GM12872 (cell line): ENCODE measurements at regions not wholly inside any gene's neighbourhood (a gene's known extent, or its start where the extent isn't known, plus 50 kb on each side); places are given as distances from the start of the nearest gene placed in this dataset.

Source experiments
- TF ChIP-seq, protein P1 (sequence below): IDR thresholded peaks from 3 replicates; pipeline ENCODE4 v1.5.1; 2011; ENCODE audit warnings: low read depth, mild to moderate bottlenecking, low read length, moderate library complexity; ENCODE audit not compliant: insufficient read depth

DNA sequence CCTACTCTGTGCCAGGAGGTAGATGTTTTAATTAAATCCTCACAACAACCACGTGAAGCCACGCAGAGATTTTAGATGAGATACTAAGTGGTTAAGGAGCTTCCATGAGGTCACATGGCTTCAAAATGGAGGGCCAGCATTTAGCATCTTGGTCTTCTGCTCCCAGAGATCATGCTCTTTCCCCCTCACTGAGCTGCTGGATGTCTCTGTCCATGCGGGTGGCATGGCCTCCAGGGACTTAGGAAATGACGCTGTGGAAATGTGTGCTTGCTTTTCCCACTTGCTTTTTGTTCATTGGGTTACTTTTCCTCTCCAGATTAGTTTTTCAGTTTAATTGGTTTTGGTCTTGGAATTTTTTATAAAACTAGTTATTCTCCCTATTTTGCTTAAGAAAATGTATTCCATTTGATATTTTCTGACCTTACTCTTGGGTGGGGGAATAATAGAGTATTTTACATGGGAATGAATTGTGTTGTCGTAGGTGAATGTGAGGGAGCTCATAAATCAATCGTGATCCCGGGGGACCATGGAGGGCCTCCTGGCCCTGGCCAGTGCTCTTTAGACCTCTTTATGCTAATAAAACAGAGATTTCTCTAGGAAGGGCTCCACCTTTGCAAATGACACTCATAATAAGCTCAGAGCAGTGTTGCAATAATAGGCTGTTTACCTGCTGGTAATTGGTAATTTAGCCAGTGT is 376.0 kb upstream of the ONECUT1 start:
- TF ChIP-seq, protein P1, sequence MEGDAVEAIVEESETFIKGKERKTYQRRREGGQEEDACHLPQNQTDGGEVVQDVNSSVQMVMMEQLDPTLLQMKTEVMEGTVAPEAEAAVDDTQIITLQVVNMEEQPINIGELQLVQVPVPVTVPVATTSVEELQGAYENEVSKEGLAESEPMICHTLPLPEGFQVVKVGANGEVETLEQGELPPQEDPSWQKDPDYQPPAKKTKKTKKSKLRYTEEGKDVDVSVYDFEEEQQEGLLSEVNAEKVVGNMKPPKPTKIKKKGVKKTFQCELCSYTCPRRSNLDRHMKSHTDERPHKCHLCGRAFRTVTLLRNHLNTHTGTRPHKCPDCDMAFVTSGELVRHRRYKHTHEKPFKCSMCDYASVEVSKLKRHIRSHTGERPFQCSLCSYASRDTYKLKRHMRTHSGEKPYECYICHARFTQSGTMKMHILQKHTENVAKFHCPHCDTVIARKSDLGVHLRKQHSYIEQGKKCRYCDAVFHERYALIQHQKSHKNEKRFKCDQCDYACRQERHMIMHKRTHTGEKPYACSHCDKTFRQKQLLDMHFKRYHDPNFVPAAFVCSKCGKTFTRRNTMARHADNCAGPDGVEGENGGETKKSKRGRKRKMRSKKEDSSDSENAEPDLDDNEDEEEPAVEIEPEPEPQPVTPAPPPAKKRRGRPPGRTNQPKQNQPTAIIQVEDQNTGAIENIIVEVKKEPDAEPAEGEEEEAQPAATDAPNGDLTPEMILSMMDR = no peak

DNA sequence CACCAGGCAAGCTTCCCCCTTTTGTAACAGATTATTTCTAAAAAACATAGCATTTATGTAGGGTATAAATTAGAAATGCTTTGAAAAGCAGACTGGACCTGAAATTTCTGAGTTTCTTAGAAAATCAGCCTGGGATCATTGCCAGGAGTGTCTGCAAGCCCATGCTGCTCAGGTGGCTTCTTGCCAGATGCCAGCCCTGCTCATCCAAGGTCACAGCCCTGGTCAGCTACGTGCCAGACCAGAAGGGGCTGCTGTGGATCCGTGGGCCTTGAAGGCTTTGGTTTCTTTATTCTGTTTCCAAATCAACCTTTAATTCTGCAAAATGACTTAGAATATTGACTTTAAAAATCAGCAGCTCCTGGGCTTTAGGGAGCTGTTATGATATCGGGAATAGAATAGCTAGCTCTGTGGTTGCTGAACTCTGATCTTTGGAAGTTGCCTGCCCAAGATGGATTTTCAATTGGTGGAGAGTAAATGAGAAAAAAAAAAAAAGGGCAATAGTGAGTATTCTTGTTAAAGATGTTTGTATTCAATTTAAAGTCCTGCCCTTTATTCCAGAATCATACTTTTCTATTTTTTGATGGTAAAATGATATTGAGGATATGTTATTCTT is 370.1 kb upstream of the ONECUT1 start:
- TF ChIP-seq, protein P1 = no peak

DNA sequence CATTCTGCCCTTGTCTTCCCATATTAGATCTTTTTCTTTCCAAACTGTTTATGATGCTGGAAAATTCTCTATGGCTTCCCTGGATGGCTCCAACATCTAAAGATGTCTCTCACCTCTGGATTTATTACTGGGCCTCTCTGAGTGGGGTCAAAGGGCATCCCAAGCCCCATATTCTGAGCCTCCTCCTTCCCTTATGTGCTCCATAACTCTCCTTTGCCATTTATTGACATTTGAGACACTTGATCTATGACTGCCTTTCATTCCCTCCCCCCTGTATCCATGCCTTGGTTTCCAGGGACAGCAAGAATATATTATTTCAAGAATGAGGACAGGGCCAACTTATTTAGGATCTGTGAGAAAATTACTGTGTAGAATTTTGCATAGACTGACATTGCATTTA is 369.3 kb upstream of the ONECUT1 start:
- TF ChIP-seq, protein P1 = no peak

DNA sequence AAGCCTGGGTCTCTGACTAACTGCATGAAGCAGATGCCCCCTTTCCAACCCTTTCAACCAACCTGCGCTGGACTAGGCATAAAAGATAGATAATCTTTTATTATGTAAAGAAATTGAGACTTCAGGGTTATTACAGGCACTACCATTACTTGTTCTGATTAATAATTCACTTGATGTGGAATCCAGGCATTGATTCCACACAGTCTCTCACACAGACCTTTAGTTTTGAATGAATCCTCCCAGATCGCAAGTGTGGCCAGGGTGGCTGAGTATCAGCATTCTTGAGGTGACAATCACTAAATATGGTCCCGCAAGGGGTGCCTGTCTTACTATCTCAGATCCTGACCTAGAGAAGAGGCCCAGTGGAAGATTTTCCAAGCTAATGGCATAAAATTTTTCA is 368.9 kb upstream of the ONECUT1 start:
- TF ChIP-seq, protein P1 = no peak

DNA sequence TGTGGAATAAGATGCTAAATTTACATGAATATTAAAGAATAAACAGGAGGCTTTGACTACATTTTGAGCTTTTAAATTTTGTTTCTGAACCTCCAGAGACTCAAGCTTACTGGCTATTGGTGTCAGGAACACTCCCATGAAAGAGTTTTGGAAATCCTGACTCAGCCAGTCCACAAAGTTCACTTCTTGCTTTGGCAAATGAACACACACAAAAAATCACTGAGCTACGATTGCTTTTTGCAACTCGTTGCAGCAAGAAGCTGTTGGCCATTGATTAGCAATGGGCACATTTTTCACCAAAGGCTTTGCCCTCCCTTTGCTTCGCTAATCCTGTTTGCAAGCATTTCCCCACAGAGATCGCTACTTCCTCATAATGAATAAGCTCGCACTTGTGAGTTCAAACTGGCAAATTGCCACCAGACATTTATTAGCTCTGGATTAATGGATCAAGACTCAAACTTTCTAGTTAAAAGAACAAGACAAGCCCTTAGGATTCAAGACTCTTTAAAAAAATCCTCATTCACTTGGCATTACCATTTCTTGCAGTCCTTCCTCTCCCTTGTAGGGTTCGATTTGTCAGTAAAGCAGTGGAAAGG is 343.2 kb upstream of the ONECUT1 start:
- TF ChIP-seq, protein P1 = no peak

DNA sequence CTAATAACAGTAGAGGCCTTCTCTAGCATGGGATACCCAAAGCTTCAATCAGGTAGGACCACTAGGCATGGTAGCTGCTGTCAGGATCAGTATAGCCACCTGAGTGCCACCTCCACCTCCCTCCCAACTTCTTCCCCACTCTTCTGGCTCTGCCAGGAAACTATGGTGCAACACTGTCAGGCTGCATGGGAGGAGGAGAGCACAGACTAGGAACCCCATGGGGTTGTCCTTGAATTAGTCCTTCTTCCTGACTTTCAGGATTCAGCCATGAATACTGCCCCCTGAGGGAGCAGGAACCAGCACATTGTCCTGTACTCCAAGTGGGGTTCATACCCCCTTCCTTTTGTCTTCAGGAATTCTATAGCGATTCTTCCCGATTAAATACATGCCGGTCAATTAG is 340.8 kb upstream of the ONECUT1 start:
- TF ChIP-seq, protein P1 = no peak

DNA sequence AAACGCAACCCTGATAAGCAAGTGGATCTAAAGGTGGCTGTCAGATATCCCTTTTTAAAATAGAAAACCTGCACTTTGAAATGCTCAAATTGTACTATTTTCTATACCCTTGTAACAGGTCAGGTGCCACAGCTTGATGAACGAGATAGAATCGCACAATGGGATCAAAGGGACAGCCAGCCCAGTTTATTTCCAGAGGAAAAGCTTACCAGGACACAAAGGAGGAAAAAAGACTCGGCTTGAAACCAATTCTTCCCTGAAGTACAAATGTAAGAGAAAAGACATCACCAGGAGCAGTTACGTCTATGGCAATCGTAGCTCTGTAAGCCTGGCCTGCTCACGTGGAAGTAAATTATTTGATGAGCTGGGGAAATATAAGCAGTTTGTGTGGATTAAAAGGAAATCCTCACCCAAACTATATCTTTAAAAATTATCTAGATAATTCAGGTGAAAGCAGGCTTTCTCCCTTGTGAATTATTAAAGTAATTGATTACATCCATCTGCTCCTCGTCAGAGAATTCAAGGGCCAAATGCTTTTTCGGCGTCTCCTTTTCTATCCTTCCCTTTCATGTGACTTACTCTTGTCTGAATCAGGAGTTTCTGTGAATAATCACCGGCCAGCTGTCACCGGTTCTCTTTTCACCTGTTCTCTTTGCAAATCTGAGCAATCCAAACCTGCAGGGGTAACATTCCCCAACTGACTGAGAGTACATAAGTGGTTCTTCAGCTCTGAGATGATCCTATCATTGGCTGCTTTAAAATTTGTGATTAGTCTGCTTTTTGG is 339.2 kb upstream of the ONECUT1 start:
- TF ChIP-seq, protein P1 = no peak
